DOHH2 (cell line): ENCODE measurements at regions not wholly inside any gene's neighbourhood (a gene's known extent, or its start where the extent isn't known, plus 50 kb on each side); places are given as distances from the start of the nearest gene placed in this dataset.
"Not testable (repeated sequence)": the region's sequence is repeated elsewhere in the genome, so short reads cannot be mapped to it uniquely, and the experiment has no call there.

Experiments
- H3F3A ChIP-seq: fragments of 200-600 bp; sonication (generic), shearing (Covaris generic); 2 replicates; pipeline ENCODE4 v1.6.0; 2016; ENCODE audit warnings: antibody characterized with exemption, mild to moderate bottlenecking; ENCODE audit not compliant: control insufficient read depth, insufficient read depth
- H3K27ac ChIP-seq: fragments of 200-600 bp; sonication (generic); 2 replicates; pipeline ENCODE4 v1.5.1; 2014; ENCODE audit warnings: low read depth, mild to moderate bottlenecking, low read length, moderate library complexity
- H3K27me3 ChIP-seq: fragments of 200-600 bp; sonication (generic); 2 replicates; pipeline ENCODE4 v1.6.1; 2014; ENCODE audit warnings: mild to moderate bottlenecking, low read length, mixed read lengths; ENCODE audit not compliant: control insufficient read depth
- H3K36me3 ChIP-seq: fragments of 200-600 bp; sonication (generic); 2 replicates; pipeline ENCODE4 v1.6.1; 2014; ENCODE audit warnings: mild to moderate bottlenecking, low read length, moderate library complexity, mixed read lengths; ENCODE audit not compliant: control insufficient read depth
- H3K4me1 ChIP-seq: fragments of 200-600 bp; sonication (generic); 2 replicates; pipeline ENCODE4 v1.6.1; 2014; ENCODE audit warnings: mild to moderate bottlenecking, low read length, mixed read lengths; ENCODE audit not compliant: control insufficient read depth
- H3K4me2 ChIP-seq: fragments of 200-600 bp; sonication (generic); 2 replicates; pipeline ENCODE4 v1.6.0; 2014; ENCODE audit warnings: mild to moderate bottlenecking, low read length, moderate library complexity
- H3K4me3 ChIP-seq: fragments of 200-600 bp; sonication (generic); 2 replicates; pipeline ENCODE4 v1.5.1; 2014; ENCODE audit warnings: mild to moderate bottlenecking, low read length, mixed read lengths
- H3K79me2 ChIP-seq: fragments of 200-600 bp; sonication (generic); 2 replicates; pipeline ENCODE4 v1.6.1; 2014; ENCODE audit warnings: mild to moderate bottlenecking, low read length, mixed read lengths; ENCODE audit not compliant: control insufficient read depth
- H3K9me2 ChIP-seq: fragments of 200-600 bp; sonication (generic); replicated peaks from 2 replicates; pipeline ENCODE4 v1.6.1; 2014; ENCODE audit warnings: mild to moderate bottlenecking, low read length, mixed read lengths; ENCODE audit not compliant: control insufficient read depth
- H3K9me3 ChIP-seq: fragments of 200-600 bp; sonication (generic); 2 replicates; pipeline ENCODE4 v1.6.1; 2014; ENCODE audit warnings: antibody characterized with exemption, low read length, mixed read lengths; ENCODE audit not compliant: control insufficient read depth, insufficient read depth
- H4K20me1 ChIP-seq: fragments of 200-600 bp; sonication (generic); 2 replicates; pipeline ENCODE4 v1.6.0; 2014; ENCODE audit warnings: low read depth, mild to moderate bottlenecking, antibody characterized with exemption, low read length, moderate library complexity; ENCODE audit not compliant: control insufficient read depth, insufficient read depth
- CTCF ChIP-seq: fragments of 200-600 bp; sonication (generic); IDR thresholded peaks from one replicate; pipeline ENCODE4 v1.5.1; 2014; ENCODE audit warnings: antibody characterized with exemption, mild to moderate bottlenecking, low read depth, low read length; ENCODE audit not compliant: poor library complexity, severe bottlenecking
- EZH2phosphoT487 ChIP-seq: fragments of 200-600 bp; sonication (generic); IDR thresholded peaks from 2 replicates; pipeline ENCODE4 v1.6.1; 2017; ENCODE audit warnings: borderline replicate concordance, mild to moderate bottlenecking, antibody characterized with exemption, low read length, moderate library complexity, mixed read lengths

GRCh38 chr1:173393659-173394000 lies 83.5 kb upstream of the PRDX6 start:
- Histone ChIP-seq H3K4me2 (no peak overlapping the region), H3K4me1 (no peaks in the 10 kb centered on the region), H3K4me3 (no peak overlapping the region), H3K27me3 (no peaks in the 10 kb centered on the region), H3K27ac (no peak overlapping the region), H3K36me3 (no peaks in the 10 kb centered on the region), H3K9me2 (no peaks in the 10 kb centered on the region), H3K9me3 (no peaks in the 10 kb centered on the region), H3F3A (no peaks in the 10 kb centered on the region), H3K79me2 (no peaks in the 10 kb centered on the region), H4K20me1 (no peaks in the 10 kb centered on the region)
- TF ChIP-seq EZH2phosphoT487 = no peak
- TF ChIP-seq CTCF = no peak

- not testable (repeated sequence) for H4K20me1 ChIP-seq, H3K27ac ChIP-seq, H3K4me2 ChIP-seq, H3K27me3 ChIP-seq, H3K36me3 ChIP-seq, H3K9me3 ChIP-seq, H3K9me2 ChIP-seq, H3F3A ChIP-seq, H3K4me3 ChIP-seq, H3K79me2 ChIP-seq, H3K4me1 ChIP-seq
Observed at GRCh38 chr1:173394813-173395212, 82.3 kb upstream of the PRDX6 start.

GRCh38 chr1:173395762-173396161 lies 81.4 kb upstream of the PRDX6 start:
- H3K27me3 ChIP-seq = no peaks in the 10 kb centered on the region
- no peaks in the 10 kb centered on the region for H3K79me2 ChIP-seq
- TF ChIP-seq EZH2phosphoT487 (no peak), CTCF (no peak)

GRCh38 chr1:173400387-173400995 lies 76.6 kb upstream of the PRDX6 start:
- peaks cover 26% of the 10 kb centered on the region for H3K4me1 ChIP-seq
- no peaks in the 10 kb centered on the region for H3K9me2 ChIP-seq
- no peak for TF ChIP-seq CTCF
- TF ChIP-seq EZH2phosphoT487 = no peak
- no peaks in the 10 kb centered on the region for H3F3A ChIP-seq
- H3K27ac ChIP-seq = no peak overlapping the region
- no peaks in the 10 kb centered on the region for H3K9me3 ChIP-seq
- no peak overlapping the region for H3K4me3 ChIP-seq
- no peaks in the 10 kb centered on the region for H3K79me2 ChIP-seq
- H3K36me3 ChIP-seq = peaks cover 5% of the 10 kb centered on the region; the same call in 1 of the 2 replicates
- no peaks in the 10 kb centered on the region for H4K20me1 ChIP-seq
- H3K4me2 ChIP-seq = no peak overlapping the region
- no peaks in the 10 kb centered on the region for H3K27me3 ChIP-seq

More at GRCh38 chr1:173395762-173396161, 81.4 kb upstream of the PRDX6 start:
- H3K9me3 ChIP-seq = no peaks in the 10 kb centered on the region
- no peaks in the 10 kb centered on the region for H3K36me3 ChIP-seq
- H3K4me2 ChIP-seq = no peak overlapping the region
- no peaks in the 10 kb centered on the region for H3F3A ChIP-seq
- no peaks in the 10 kb centered on the region for H3K4me1 ChIP-seq
- no peak overlapping the region for H3K27ac ChIP-seq
- no peaks in the 10 kb centered on the region for H3K9me2 ChIP-seq
- H4K20me1 ChIP-seq = no peaks in the 10 kb centered on the region
- H3K4me3 ChIP-seq = no peak overlapping the region
